Thoracic aorta (tissue), 2 donors: ENCODE measurements at regions not wholly inside any gene's neighbourhood (a gene's known extent, or its start where the extent isn't known, plus 50 kb on each side); places are given as distances from the start of the nearest gene placed in this dataset.

Experiments used
- ATAC-seq: fragments of 150-250 bp; one replicate; pipeline ENCODE4 v1.8.0; 2017; ENCODE audit warnings: low read depth; ENCODE audit not compliant: insufficient number of reproducible peaks, low FRiP score
- DNase-seq: peaks from one replicate; pipeline ENCODE4 v3.0.0-alpha.2; 2020; ENCODE audit warnings: low spot score
- H3K27ac ChIP-seq, 2 donors: fragments of 200-600 bp; sonication (generic); 1 replicate in 1 of 2; 2 replicates in 1 of 2; pipeline ENCODE4 v1.5.1; 2016; ENCODE audit warnings: mild to moderate bottlenecking in 2 of 2, moderate library complexity in 2 of 2
- H3K27me3 ChIP-seq: fragments of 200-600 bp; sonication (generic); replicated peaks from 2 replicates; pipeline ENCODE4 v1.6.0; 2016; ENCODE audit warnings: mild to moderate bottlenecking; ENCODE audit not compliant: insufficient read depth
- H3K36me3 ChIP-seq: fragments of 200-600 bp; sonication (generic); one replicate; pipeline ENCODE4 v1.5.1; 2016
- H3K4me1 ChIP-seq, 2 donors: fragments of 200-600 bp; sonication (generic); 1 replicate in 1 of 2; 2 replicates in 1 of 2; pipeline versions ENCODE4 v1.5.1 to v1.6.0; 2016; ENCODE audit warnings: low read depth in 2 of 2, mild to moderate bottlenecking in 1 of 2; ENCODE audit not compliant: control insufficient read depth in 1 of 2
- H3K4me3 ChIP-seq: fragments of 200-600 bp; sonication (generic); 2 replicates; pipeline ENCODE4 v1.5.1; 2016; ENCODE audit warnings: mild to moderate bottlenecking
- H3K9me3 ChIP-seq: fragments of 200-600 bp; sonication (generic); 2 replicates; pipeline ENCODE4 v1.5.1; 2016
- CTCF ChIP-seq: fragments of 200-600 bp; sonication (generic); IDR thresholded peaks from one replicate; pipeline ENCODE4 v1.5.1; 2019; ENCODE audit warnings: antibody characterized with exemption

GRCh38 chr5:110019119-110019518 is 329.4 kb downstream of the MAN2A1 start:
- Histone ChIP-seq H3K36me3 (no peaks in the 10 kb centered on the region), H3K4me3 (no peak overlapping the region), H3K9me3 (no peaks in the 10 kb centered on the region), H3K4me1 (no peaks in the 10 kb centered on the region), H3K27me3 (no peaks in the 10 kb centered on the region), H3K27ac (no peak overlapping the region)
- ATAC-seq (no peak), DNase-seq (no peak)
- TF ChIP-seq CTCF: no peak

GRCh38 chr5:110019780-110020179 is 330.1 kb downstream of the MAN2A1 start:
- no peak for TF ChIP-seq CTCF
- Histone ChIP-seq H3K9me3 (no peaks in the 10 kb centered on the region), H3K36me3 (no peaks in the 10 kb centered on the region), H3K27me3 (no peaks in the 10 kb centered on the region), H3K4me1 (no peaks in the 10 kb centered on the region), H3K27ac (no peak overlapping the region), H3K4me3 (no peak overlapping the region)
- no peak for ATAC-seq
- DNase-seq: no peak

- TF ChIP-seq CTCF: no peak
- Histone ChIP-seq H3K4me3 (no peak overlapping the region), H3K9me3 (no peaks in the 10 kb centered on the region), H3K4me1 (no peaks in the 10 kb centered on the region), H3K27me3 (no peaks in the 10 kb centered on the region), H3K27ac (no peak overlapping the region), H3K36me3 (no peaks in the 10 kb centered on the region)
- ATAC-seq (no peak), DNase-seq (no peak)
Observed at GRCh38 chr5:110021251-110021650, 331.5 kb downstream of the MAN2A1 start.

- no peaks in the 10 kb centered on the region for H3K9me3 ChIP-seq
- DNase-seq (no peak), ATAC-seq (no peak)
- no peak for TF ChIP-seq CTCF
- H3K4me1 ChIP-seq: peaks cover 0 to 7% of the 10 kb centered on the region in 2 donors
- no peak overlapping the region for H3K4me3 ChIP-seq
- no peak overlapping the region for H3K27ac ChIP-seq
- H3K36me3 ChIP-seq: no peaks in the 10 kb centered on the region
- no peaks in the 10 kb centered on the region for H3K27me3 ChIP-seq
Observed at GRCh38 chr5:110025160-110025559, 335.4 kb downstream of the MAN2A1 start.

GRCh38 chr5:110027527-110028322 is 338.0 kb downstream of the MAN2A1 start:
- ATAC-seq (no peak), DNase-seq (no peak)
- TF ChIP-seq CTCF: no peak
- Histone ChIP-seq H3K27ac (no peak overlapping the region), H3K4me3 (no peak overlapping the region), H3K27me3 (no peaks in the 10 kb centered on the region), H3K9me3 (no peaks in the 10 kb centered on the region), H3K36me3 (no peaks in the 10 kb centered on the region), H3K4me1 (peaks cover 0 to 7% of the 10 kb centered on the region in 2 donors)
